ENCODE measurements at regions not wholly inside any gene's neighbourhood (a gene's known extent, or its start where the extent isn't known, plus 50 kb on each side); places are given as distances from the start of the nearest gene placed in this dataset.

DNA sequence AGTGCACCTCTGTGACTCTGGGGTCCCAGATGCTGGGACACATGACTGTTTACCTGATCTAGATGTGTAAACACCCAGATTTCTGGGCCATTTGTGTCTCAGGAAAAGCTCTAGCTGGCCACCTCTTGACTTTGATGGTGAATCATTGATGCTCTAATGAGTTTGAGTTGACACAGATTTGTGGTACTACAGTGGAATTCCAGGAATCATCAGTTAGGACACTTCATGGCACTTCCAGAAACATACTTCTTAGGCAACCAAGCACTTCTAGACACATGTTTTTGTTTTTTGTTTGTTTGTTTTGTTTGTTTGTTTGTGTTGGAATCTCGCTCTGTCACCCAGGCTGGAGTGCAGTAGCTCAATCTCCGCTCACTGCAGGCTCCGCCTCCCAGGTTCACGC lies 302.2 kb upstream of the ZMIZ1 start:
- Histone ChIP-seq H3K4me3 (ENCODE audit: low read depth, low read length, poor library complexity, severe bottlenecking) (no peak overlapping the region), H3K9me2 (ENCODE audit: insufficient read depth, low read length) (no peaks in the 10 kb centered on the region), H3K4me1 (ENCODE audit: insufficient read depth, low read length, poor library complexity, severe bottlenecking) (no peaks in the 10 kb centered on the region), H3K79me2 (ENCODE audit: insufficient read depth, low read depth, low read length) (no peaks in the 10 kb centered on the region), H3K27ac (ENCODE audit: low read depth, low read length, poor library complexity, severe bottlenecking) (no peak overlapping the region), H3K4me2 (ENCODE audit: low read length) (no peak overlapping the region), H3K36me3 (ENCODE audit: insufficient read depth, low read length) (no peaks in the 10 kb centered on the region), H3K9me3 (ENCODE audit: low read length) (no peaks in the 10 kb centered on the region), H4K20me1 (ENCODE audit: insufficient read depth, low read length) (no peaks in the 10 kb centered on the region), H2AFZ (ENCODE audit: low read length) (no peak overlapping the region)
- BruUV-seq (replicated peaks) = no TSS peak
- POLR2A ChIA-PET = no interaction called here
- TF ChIP-seq EZH2phosphoT487 (IDR thresholded peaks at IDR 0.05; ENCODE audit: borderline replicate concordance, low read depth, low read length) = no peak
- no peak for TF ChIP-seq CTCF (conservative IDR thresholded peaks at IDR 0.05; ENCODE audit: low read length)
- CTCF ChIA-PET (ENCODE audit: unreplicated experiment) = no interaction called here
- intact Hi-C loops (cut with micrococcal nuclease; ENCODE audit: unreplicated experiment) = no loop called here
- DNase-seq (ENCODE audit: low spot score) = no peak

DNA sequence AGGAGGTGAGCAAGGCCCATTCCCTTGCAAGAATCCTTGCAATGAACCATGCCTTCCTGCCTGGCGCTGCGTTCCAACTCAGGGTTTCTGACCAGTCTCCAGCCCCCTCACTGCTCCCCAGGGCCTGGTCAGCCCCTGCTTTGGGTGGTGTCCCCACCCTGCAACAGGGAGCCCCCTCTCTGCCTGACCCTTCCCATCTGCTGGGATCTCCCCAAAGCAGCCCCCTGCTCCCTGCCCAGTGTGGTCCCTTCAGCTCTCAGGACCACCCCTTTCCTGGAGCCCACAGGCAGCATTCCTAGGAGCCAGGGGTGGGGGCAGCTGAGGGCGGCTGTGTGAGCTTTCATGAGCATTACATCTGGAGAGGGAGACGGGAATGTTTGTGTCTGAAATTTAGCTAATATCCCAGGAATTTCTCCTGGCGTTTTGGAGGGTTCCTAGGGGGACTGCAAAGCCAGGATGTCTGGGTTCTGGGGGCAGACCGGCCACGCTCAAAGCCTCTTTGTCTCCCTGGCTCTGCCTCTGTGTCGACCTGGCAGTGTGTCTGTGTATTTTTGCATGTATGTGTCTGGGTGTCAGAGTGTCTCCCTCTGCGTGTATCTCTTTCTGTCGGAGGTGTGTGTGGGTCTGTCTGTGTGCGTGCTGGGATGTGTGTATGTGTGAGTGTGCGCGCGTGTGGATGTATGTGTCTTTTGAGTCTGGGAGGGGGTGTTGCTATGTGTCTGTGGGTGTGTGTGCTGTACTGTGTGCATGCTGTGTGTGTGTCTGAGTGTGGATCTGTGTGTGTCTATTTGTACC lies 300.5 kb upstream of the ZMIZ1 start:
- H4K20me1 ChIP-seq (ENCODE audit: insufficient read depth, low read length) = no peaks in the 10 kb centered on the region
- no peaks in the 10 kb centered on the region for H3K9me2 ChIP-seq (ENCODE audit: insufficient read depth, low read length)
- H3K4me2 ChIP-seq (ENCODE audit: low read length) = no peak overlapping the region
- TF ChIP-seq EZH2phosphoT487 (IDR thresholded peaks at IDR 0.05; ENCODE audit: borderline replicate concordance, low read depth, low read length) (no peak), CTCF (conservative IDR thresholded peaks at IDR 0.05; ENCODE audit: low read length) (no peak)
- no TSS peak for BruUV-seq (replicated peaks)
- H3K4me1 ChIP-seq (ENCODE audit: insufficient read depth, low read length, poor library complexity, severe bottlenecking) = no peaks in the 10 kb centered on the region
- intact Hi-C loops (cut with micrococcal nuclease; ENCODE audit: unreplicated experiment) = no loop called here
- no peaks in the 10 kb centered on the region for H3K36me3 ChIP-seq (ENCODE audit: insufficient read depth, low read length)
- DNase-seq (ENCODE audit: low spot score) = no peak
- ChIA-PET CTCF (ENCODE audit: unreplicated experiment) (no interaction called here), POLR2A (interaction anchor here (0.9 kb wide), 1 partner anchor 16 kb away, joined by 4 read pairs; no protein-coding TSS in a partner anchor)
- H2AFZ ChIP-seq (ENCODE audit: low read length) = no peak overlapping the region
- no peak overlapping the region for H3K4me3 ChIP-seq (ENCODE audit: low read depth, low read length, poor library complexity, severe bottlenecking)
- H3K9me3 ChIP-seq (ENCODE audit: low read length) = no peaks in the 10 kb centered on the region
- H3K27ac ChIP-seq (ENCODE audit: low read depth, low read length, poor library complexity, severe bottlenecking) = no peak overlapping the region
- no peaks in the 10 kb centered on the region for H3K79me2 ChIP-seq (ENCODE audit: insufficient read depth, low read depth, low read length)

GRCh38 chr10:78768876-78769275 lies 299.9 kb upstream of the ZMIZ1 start:
- Histone ChIP-seq H2AFZ (ENCODE audit: low read length) (no peak overlapping the region), H4K20me1 (ENCODE audit: insufficient read depth, low read length) (no peaks in the 10 kb centered on the region), H3K27ac (ENCODE audit: low read depth, low read length, poor library complexity, severe bottlenecking) (no peak overlapping the region), H3K36me3 (ENCODE audit: insufficient read depth, low read length) (no peaks in the 10 kb centered on the region), H3K4me2 (ENCODE audit: low read length) (no peak overlapping the region), H3K9me3 (ENCODE audit: low read length) (no peaks in the 10 kb centered on the region), H3K79me2 (ENCODE audit: insufficient read depth, low read depth, low read length) (no peaks in the 10 kb centered on the region), H3K4me1 (ENCODE audit: insufficient read depth, low read length, poor library complexity, severe bottlenecking) (no peaks in the 10 kb centered on the region), H3K9me2 (ENCODE audit: insufficient read depth, low read length) (no peaks in the 10 kb centered on the region), H3K4me3 (ENCODE audit: low read depth, low read length, poor library complexity, severe bottlenecking) (no peak overlapping the region)
- ChIA-PET POLR2A (no interaction called here), CTCF (ENCODE audit: unreplicated experiment) (no interaction called here)
- no peak for DNase-seq (ENCODE audit: low spot score)
- no peak for TF ChIP-seq EZH2phosphoT487 (IDR thresholded peaks at IDR 0.05; ENCODE audit: borderline replicate concordance, low read depth, low read length)
- TF ChIP-seq CTCF (conservative IDR thresholded peaks at IDR 0.05; ENCODE audit: low read length) = no peak
- BruUV-seq (replicated peaks) = no TSS peak
- intact Hi-C loops (cut with micrococcal nuclease; ENCODE audit: unreplicated experiment) = no loop called here

Measured in OCI-LY7 (cell line).